Left ventricle myocardium inferior (tissue), 1 donor: ENCODE measurements at regions not wholly inside any gene's neighbourhood (a gene's known extent, or its start where the extent isn't known, plus 50 kb on each side); places are given as distances from the start of the nearest gene placed in this dataset.

Experiments used
- DNase-seq: peaks from one replicate; pipeline ENCODE4 v3.0.0-alpha.2; 2020
- H3K27ac ChIP-seq: fragments of 200-600 bp; replicated peaks from 2 replicates; pipeline ENCODE4 v1.8.0; 2021
- H3K27me3 ChIP-seq: fragments of 200-600 bp; 2 replicates; pipeline ENCODE4 v1.8.0; 2021; ENCODE audit warnings: low read depth
- H3K36me3 ChIP-seq: fragments of 200-600 bp; 2 replicates; pipeline ENCODE4 v1.8.0; 2021
- H3K4me1 ChIP-seq: fragments of 200-600 bp; 2 replicates; pipeline ENCODE4 v1.8.0; 2021
- H3K4me3 ChIP-seq: fragments of 200-600 bp; 2 replicates; pipeline ENCODE4 v1.8.0; 2021; ENCODE audit warnings: mild to moderate bottlenecking, moderate library complexity
- H3K9me3 ChIP-seq: fragments of 200-600 bp; replicated peaks from 2 replicates; pipeline ENCODE4 v1.8.0; 2021
- CTCF ChIP-seq: fragments of 200-600 bp; IDR thresholded peaks from 2 replicates; pipeline ENCODE4 v1.8.0; 2021; ENCODE audit warnings: antibody characterized with exemption, mild to moderate bottlenecking, borderline replicate concordance
- intact Hi-C: fragments of 100-400 bp; cut with micrococcal nuclease; formaldehyde crosslinking; loops from one replicate; pipeline ENCODE4 v1.11.0; 2022
- donor health status: DM: no; HTN: yes; CAD: no; lungs with severe emphysema.

GRCh38 chr4:35237924-35238323 lies 1006.4 kb downstream of the ARAP2 start:
- Histone ChIP-seq H3K4me3 (no peak overlapping the region), H3K36me3 (no peaks in the 10 kb centered on the region), H3K9me3 (peaks cover 14% of the 10 kb centered on the region), H3K4me1 (no peaks in the 10 kb centered on the region), H3K27me3 (no peaks in the 10 kb centered on the region), H3K27ac (no peak overlapping the region)
- intact Hi-C loops = no loop called here
- TF ChIP-seq CTCF = no peak
- no peak for DNase-seq

- DNase-seq = no peak
- intact Hi-C loops = no loop called here
- Histone ChIP-seq H3K9me3 (peaks cover 13% of the 10 kb centered on the region), H3K36me3 (no peaks in the 10 kb centered on the region), H3K27ac (no peak overlapping the region), H3K4me1 (no peaks in the 10 kb centered on the region), H3K4me3 (no peak overlapping the region), H3K27me3 (no peaks in the 10 kb centered on the region)
- TF ChIP-seq CTCF = no peak
Measured at GRCh38 chr4:35238793-35239192, 1005.5 kb downstream of the ARAP2 start.

- H3K36me3 ChIP-seq = no peaks in the 10 kb centered on the region
- no peak for DNase-seq
- no peak overlapping the region for H3K27ac ChIP-seq
- no peak overlapping the region for H3K4me3 ChIP-seq
- no peak for TF ChIP-seq CTCF
- H3K27me3 ChIP-seq = no peaks in the 10 kb centered on the region
- intact Hi-C loops = no loop called here
- H3K4me1 ChIP-seq = no peaks in the 10 kb centered on the region
- H3K9me3 ChIP-seq = peaks cover 4% of the 10 kb centered on the region
Measured at GRCh38 chr4:35246493-35246892, 997.8 kb downstream of the ARAP2 start.

- intact Hi-C loops = no loop called here
Measured at GRCh38 chr4:35247047-35247446, 997.3 kb downstream of the ARAP2 start.

GRCh38 chr4:35250331-35250730 lies 994.0 kb downstream of the ARAP2 start:
- Histone ChIP-seq H3K27ac (no peak overlapping the region), H3K36me3 (no peaks in the 10 kb centered on the region), H3K4me3 (no peak overlapping the region), H3K27me3 (no peaks in the 10 kb centered on the region), H3K4me1 (no peaks in the 10 kb centered on the region), H3K9me3 (peaks cover 4% of the 10 kb centered on the region)
- intact Hi-C loops = no loop called here
- TF ChIP-seq CTCF = no peak
- DNase-seq = no peak

More at GRCh38 chr4:35247047-35247446, 997.3 kb downstream of the ARAP2 start:
- no peak for DNase-seq
- Histone ChIP-seq H3K27ac (no peak overlapping the region), H3K4me3 (no peak overlapping the region), H3K27me3 (no peaks in the 10 kb centered on the region), H3K9me3 (peaks cover 4% of the 10 kb centered on the region), H3K4me1 (no peaks in the 10 kb centered on the region), H3K36me3 (no peaks in the 10 kb centered on the region)
- no peak for TF ChIP-seq CTCF

GRCh38 chr4:35250761-35251160 lies 993.6 kb downstream of the ARAP2 start:
- Histone ChIP-seq H3K4me1 (no peaks in the 10 kb centered on the region), H3K27me3 (no peaks in the 10 kb centered on the region), H3K27ac (no peak overlapping the region), H3K36me3 (no peaks in the 10 kb centered on the region), H3K4me3 (no peak overlapping the region), H3K9me3 (peaks cover 4% of the 10 kb centered on the region)
- intact Hi-C loops = no loop called here
- TF ChIP-seq CTCF = no peak
- DNase-seq = no peak
